ENCODE measurements at regions not wholly inside any gene's neighbourhood (a gene's known extent, or its start where the extent isn't known, plus 50 kb on each side); places are given as distances from the start of the nearest gene placed in this dataset.

DNA sequence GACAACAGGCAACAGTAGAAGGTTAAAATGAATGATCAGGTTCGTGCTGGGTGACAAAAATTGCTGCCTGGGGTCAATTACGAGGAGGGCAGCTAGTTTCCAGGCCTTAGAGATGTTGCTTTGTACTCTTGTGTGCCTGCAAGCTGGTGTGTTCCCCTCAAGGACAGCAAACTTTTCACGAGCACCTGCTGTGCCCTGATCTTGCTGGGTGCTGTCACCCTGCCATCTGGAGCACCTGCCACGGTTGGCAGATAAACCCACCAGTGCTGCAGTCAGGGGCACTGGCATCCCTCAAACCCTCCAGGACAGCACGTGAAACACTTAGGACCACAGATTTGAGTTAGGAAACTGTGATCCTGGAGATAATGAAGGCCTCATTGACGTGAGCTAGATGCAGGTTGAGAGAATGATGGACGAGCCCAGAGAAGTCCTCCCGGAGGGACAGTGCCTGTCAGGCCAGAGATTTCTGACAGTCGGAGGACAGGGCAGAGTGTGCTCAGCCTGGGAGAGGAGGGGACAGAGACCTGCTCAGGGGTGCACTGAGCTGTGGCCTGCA lies 104.3 kb upstream of the RAB12 start:
- no peak for TF ChIP-seq POLR2AphosphoS5 (IDR thresholded peaks at IDR 0.05)
- TF ChIP-seq POLR2A (IDR thresholded peaks at IDR 0.05) = no peak
- TF ChIP-seq, protein P1, sequence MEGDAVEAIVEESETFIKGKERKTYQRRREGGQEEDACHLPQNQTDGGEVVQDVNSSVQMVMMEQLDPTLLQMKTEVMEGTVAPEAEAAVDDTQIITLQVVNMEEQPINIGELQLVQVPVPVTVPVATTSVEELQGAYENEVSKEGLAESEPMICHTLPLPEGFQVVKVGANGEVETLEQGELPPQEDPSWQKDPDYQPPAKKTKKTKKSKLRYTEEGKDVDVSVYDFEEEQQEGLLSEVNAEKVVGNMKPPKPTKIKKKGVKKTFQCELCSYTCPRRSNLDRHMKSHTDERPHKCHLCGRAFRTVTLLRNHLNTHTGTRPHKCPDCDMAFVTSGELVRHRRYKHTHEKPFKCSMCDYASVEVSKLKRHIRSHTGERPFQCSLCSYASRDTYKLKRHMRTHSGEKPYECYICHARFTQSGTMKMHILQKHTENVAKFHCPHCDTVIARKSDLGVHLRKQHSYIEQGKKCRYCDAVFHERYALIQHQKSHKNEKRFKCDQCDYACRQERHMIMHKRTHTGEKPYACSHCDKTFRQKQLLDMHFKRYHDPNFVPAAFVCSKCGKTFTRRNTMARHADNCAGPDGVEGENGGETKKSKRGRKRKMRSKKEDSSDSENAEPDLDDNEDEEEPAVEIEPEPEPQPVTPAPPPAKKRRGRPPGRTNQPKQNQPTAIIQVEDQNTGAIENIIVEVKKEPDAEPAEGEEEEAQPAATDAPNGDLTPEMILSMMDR (IDR thresholded peaks at IDR 0.05) = no peak

All from breast epithelium (tissue), 3 donors.